HCT116 (cell line): ENCODE measurements at regions not wholly inside any gene's neighbourhood (a gene's known extent, or its start where the extent isn't known, plus 50 kb on each side); places are given as distances from the start of the nearest gene placed in this dataset.

ENCODE experiments used
- CEBPB ChIP-seq: IDR thresholded peaks from 2 replicates; pipeline ENCODE4 v1.6.1; 2012; ENCODE audit warnings: low read depth
- CTCF ChIP-seq, 3 experiments: fragments of 200-600 bp in 1 of 3; sonication (generic) in 1 of 3; IDR thresholded peaks in 2 of 3; conservative IDR thresholded peaks in 1 of 3; 2 replicates each; pipeline ENCODE4 v1.5.1; 2012 to 2017; ENCODE audit warnings: low read depth in 2 of 3, low read length in 2 of 3, antibody characterized with exemption in 1 of 3, borderline replicate concordance in 1 of 3, control low read depth in 1 of 3, mild to moderate bottlenecking in 1 of 3, mixed read lengths in 1 of 3, mixed run types in 1 of 3, moderate library complexity in 1 of 3; ENCODE audit not compliant: insufficient read depth in 1 of 3
- EGR1 ChIP-seq: IDR thresholded peaks from 2 replicates; pipeline ENCODE4 v1.6.1; 2012; ENCODE audit warnings: low read depth
- EZH2 ChIP-seq: fragments of 200-600 bp; sonication (generic); IDR thresholded peaks from 2 replicates; pipeline ENCODE4 v1.6.1; 2017; ENCODE audit warnings: antibody characterized with exemption, mixed run types
- MAX ChIP-seq: IDR thresholded peaks from 2 replicates; pipeline ENCODE4 v1.6.1; 2012
- POLR2A ChIP-seq: IDR thresholded peaks from 2 replicates; pipeline ENCODE4 v1.7.0; 2011; ENCODE audit warnings: borderline replicate concordance; ENCODE audit not compliant: insufficient read depth, insufficient read length; ENCODE audit errors: extremely low read depth
- POLR2AphosphoS5 ChIP-seq: IDR thresholded peaks from 2 replicates; pipeline ENCODE4 v1.6.1; 2011; ENCODE audit warnings: mild to moderate bottlenecking, low read depth, low read length, moderate library complexity
- TF ChIP-seq, protein P1 (sequence below): IDR thresholded peaks from 2 replicates; pipeline ENCODE4 v1.6.1; 2012

GRCh38 chr9:23907343-23907742, 81.3 kb upstream of the ELAVL2 start:
- no peak for TF ChIP-seq CTCF (IDR thresholded peaks at IDR 0.05 in 2 of 3, conservative IDR thresholded peaks at IDR 0.05 in 1 of 3; ENCODE audit: borderline replicate concordance in 1 of 3, insufficient read depth in 1 of 3, low read depth in 2 of 3, low read length in 2 of 3)
- no peak for TF ChIP-seq EZH2
- no peak for TF ChIP-seq POLR2A
- TF ChIP-seq MAX, result no peak
- TF ChIP-seq, protein P1, sequence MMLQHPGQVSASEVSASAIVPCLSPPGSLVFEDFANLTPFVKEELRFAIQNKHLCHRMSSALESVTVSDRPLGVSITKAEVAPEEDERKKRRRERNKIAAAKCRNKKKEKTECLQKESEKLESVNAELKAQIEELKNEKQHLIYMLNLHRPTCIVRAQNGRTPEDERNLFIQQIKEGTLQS, result no peak
- no peak for TF ChIP-seq POLR2AphosphoS5
- no peak for TF ChIP-seq EGR1
- no peak for TF ChIP-seq CEBPB
